T-cell (primary cell): ENCODE measurements at regions not wholly inside any gene's neighbourhood (a gene's known extent, or its start where the extent isn't known, plus 50 kb on each side); places are given as distances from the start of the nearest gene placed in this dataset.

Experiments used
- ATAC-seq, 4 experiments: fragments of 200-7000 bp in 3 of 4; fragments of 150-1000 bp in 1 of 4; cut with Tn5 transposase; replicated peaks in 1 of 4; 1 replicate in 3 of 4; 2 replicates in 1 of 4; pipeline ENCODE4 v1.10.0; 2021; ENCODE audit warnings: moderate library complexity in 3 of 4, mild to moderate bottlenecking in 2 of 4, moderate number of reproducible peaks in 1 of 4
- CTCF ChIA-PET, 2 donors: fragments of 300-600 bp; sonication (Branson Sonifier 250); formaldehyde crosslinking; loops; one replicate each; lab custom pipeline; 2022; ENCODE audit warnings: antibody characterized with exemption in 2 of 2; lab: Charles Lee
- POLR2A ChIA-PET, 2 donors: fragments of 300-600 bp; sonication (Branson Sonifier 250); formaldehyde crosslinking; loops; one replicate each; lab custom pipeline; 2022; ENCODE audit warnings: antibody characterized with exemption in 2 of 2; lab: Charles Lee
- DNase-seq, 35 experiments: peaks; one replicate each; pipeline versions ENCODE4 v3.0.0 to v3.0.0-alpha.2; 2013 to 2023
- H3K27ac ChIP-seq: one replicate; pipeline ENCODE4 v1.5.1; 2013; ENCODE audit warnings: low read length
- H3K27me3 ChIP-seq, 2 experiments: replicated peaks in 1 of 2; 1 replicate in 1 of 2; 2 replicates in 1 of 2; pipeline versions ENCODE4 v1.6.1 to v1.7.0; 2013; ENCODE audit warnings: low read length in 1 of 2, mixed read lengths in 1 of 2; ENCODE audit not compliant: control insufficient read depth in 2 of 2, insufficient read depth in 2 of 2; ENCODE audit errors: extremely low read depth in 1 of 2
- H3K36me3 ChIP-seq, 2 donors: 1 replicate in 1 of 2; 2 replicates in 1 of 2; pipeline versions ENCODE4 v1.6.1 to v1.7.0; 2013; ENCODE audit warnings: low read length in 1 of 2; ENCODE audit not compliant: control insufficient read depth in 2 of 2, insufficient read depth in 1 of 2; ENCODE audit errors: extremely low read depth in 1 of 2
- H3K4me1 ChIP-seq, 2 experiments: 1 replicate in 1 of 2; 2 replicates in 1 of 2; pipeline versions ENCODE4 v1.6.1 to v1.7.0; 2013; ENCODE audit warnings: low read length in 2 of 2, mixed read lengths in 1 of 2; ENCODE audit not compliant: insufficient read depth in 2 of 2, control insufficient read depth in 1 of 2; ENCODE audit errors: extremely low read depth in 1 of 2
- H3K4me3 ChIP-seq, 2 donors: 1 replicate in 1 of 2; 2 replicates in 1 of 2; pipeline versions ENCODE4 v1.5.1 to v1.7.0; 2013; ENCODE audit warnings: mild to moderate bottlenecking in 2 of 2, low read length in 1 of 2, moderate library complexity in 1 of 2; ENCODE audit not compliant: control insufficient read depth in 1 of 2; ENCODE audit errors: extremely low read depth in 1 of 2
- H3K9me3 ChIP-seq: 2 replicates; pipeline ENCODE4 v1.7.0; 2013
- H3K27ac Mint-ChIP-seq, 2 donors: one replicate each; pipeline ENCODE4 v1.8.0; 2020 to 2021; ENCODE audit warnings: mild to moderate bottlenecking in 2 of 2, mixed read lengths in 2 of 2
- H3K27me3 Mint-ChIP-seq, 2 donors: one replicate each; pipeline ENCODE4 v1.8.0; 2021 to 2022; ENCODE audit warnings: mixed read lengths in 2 of 2
- H3K36me3 Mint-ChIP-seq: one replicate; pipeline ENCODE4 v1.8.0; 2021; ENCODE audit warnings: mixed read lengths
- H3K4me1 Mint-ChIP-seq, 3 donors: one replicate each; pipeline ENCODE4 v1.8.0; 2020 to 2022; ENCODE audit warnings: mixed read lengths in 3 of 3, mild to moderate bottlenecking in 1 of 3
- H3K4me3 Mint-ChIP-seq, 3 donors: one replicate each; pipeline ENCODE4 v1.8.0; 2020 to 2022; ENCODE audit warnings: mild to moderate bottlenecking in 3 of 3, mixed read lengths in 3 of 3, moderate library complexity in 3 of 3
- H3K9me3 Mint-ChIP-seq, 3 donors: one replicate each; pipeline ENCODE4 v1.8.0; 2020 to 2022; ENCODE audit warnings: mixed read lengths in 3 of 3
- WGBS: methylation state at CpG from one replicate; pipeline ENCODE4 v1.1.5; 2013; ENCODE audit warnings: missing lambda C conversion rate; ENCODE audit not compliant: insufficient coverage; 5-methylcytosine and 5-hydroxymethylcytosine counted together

- no CpG with 5 or more reads among the region's 2 CpGs for WGBS
- peaks cover 17 to 37% of the 10 kb centered on the region in 2 donors for H3K27me3 Mint-ChIP-seq
- H3K36me3 Mint-ChIP-seq = no peaks in the 10 kb centered on the region
- Histone ChIP-seq H3K27me3 (peaks cover 0 to 6% of the 10 kb centered on the region in 2 experiments), H3K36me3 (no peaks in the 10 kb centered on the region), H3K4me1 (no peaks in the 10 kb centered on the region), H3K9me3 (no peaks in the 10 kb centered on the region), H3K4me3 (no peak overlapping the region), H3K27ac (no peak overlapping the region)
- no peaks in the 10 kb centered on the region for H3K4me1 Mint-ChIP-seq
- H3K27ac Mint-ChIP-seq = no peak overlapping the region
- H3K4me3 Mint-ChIP-seq = no peak overlapping the region
- ChIA-PET POLR2A (no interaction called here), CTCF (no interaction called here)
- DNase-seq = no peak
- no peaks in the 10 kb centered on the region for H3K9me3 Mint-ChIP-seq
- no peak for ATAC-seq
Measured at GRCh38 chr7:26950889-26951288, 86.5 kb upstream of the SKAP2 start.

- ATAC-seq (no peak), DNase-seq (no peak)
- Histone ChIP-seq H3K9me3 (no peaks in the 10 kb centered on the region), H3K4me3 (no peak overlapping the region), H3K27ac (no peak overlapping the region), H3K4me1 (no peaks in the 10 kb centered on the region), H3K36me3 (no peaks in the 10 kb centered on the region), H3K27me3 (peaks cover 0 to 7% of the 10 kb centered on the region in 2 experiments)
- POLR2A ChIA-PET = no interaction called here
- H3K4me1 Mint-ChIP-seq = no peaks in the 10 kb centered on the region
- CTCF ChIA-PET = no interaction called here
- no peaks in the 10 kb centered on the region for H3K9me3 Mint-ChIP-seq
- no CpG with 5 or more reads among the region's 1 CpG for WGBS
- no peak overlapping the region for H3K27ac Mint-ChIP-seq
- H3K4me3 Mint-ChIP-seq = no peak overlapping the region
- no peaks in the 10 kb centered on the region for H3K36me3 Mint-ChIP-seq
- H3K27me3 Mint-ChIP-seq = peaks cover 18 to 36% of the 10 kb centered on the region in 2 donors
Measured at GRCh38 chr7:26949319-26949718, 84.9 kb upstream of the SKAP2 start.

- POLR2A ChIA-PET = no interaction called here
- no peak for DNase-seq
- Mint-ChIP-seq H3K9me3 (no peaks in the 10 kb centered on the region), H3K27ac (no peak overlapping the region), H3K36me3 (no peaks in the 10 kb centered on the region), H3K4me3 (no peak overlapping the region), H3K27me3 (peaks cover 18 to 33% of the 10 kb centered on the region in 2 donors), H3K4me1 (no peaks in the 10 kb centered on the region)
- H3K36me3 ChIP-seq = no peaks in the 10 kb centered on the region
- H3K27ac ChIP-seq = no peak overlapping the region
- CTCF ChIA-PET = no interaction called here
- H3K9me3 ChIP-seq = no peaks in the 10 kb centered on the region
- peaks cover 0 to 7% of the 10 kb centered on the region in 2 experiments for H3K27me3 ChIP-seq
- no peak for ATAC-seq
- H3K4me3 ChIP-seq = no peak overlapping the region
- H3K4me1 ChIP-seq = no peaks in the 10 kb centered on the region
- WGBS = no CpG with 5 or more reads among the region's 1 CpG
Measured at GRCh38 chr7:26948617-26949118, 84.3 kb upstream of the SKAP2 start.

GRCh38 chr7:26944501-26945358 is 80.3 kb upstream of the SKAP2 start:
- ChIA-PET CTCF (no interaction called here), POLR2A (no interaction called here)
- Histone ChIP-seq H3K27me3 (peaks cover 0 to 4% of the 10 kb centered on the region in 2 experiments), H3K27ac (no peak overlapping the region), H3K4me3 (no peak overlapping the region), H3K4me1 (no peaks in the 10 kb centered on the region), H3K36me3 (no peaks in the 10 kb centered on the region), H3K9me3 (no peaks in the 10 kb centered on the region)
- ATAC-seq = no peak
- Mint-ChIP-seq H3K9me3 (no peaks in the 10 kb centered on the region), H3K27ac (no peak overlapping the region), H3K4me3 (no peak overlapping the region), H3K36me3 (no peaks in the 10 kb centered on the region), H3K27me3 (peaks cover 20 to 26% of the 10 kb centered on the region in 2 donors), H3K4me1 (no peaks in the 10 kb centered on the region)
- no peak for DNase-seq
- 83% methylated on average over 1 of the region's 4 CpGs for whole genome bisulfite sequencing

- H3K4me3 Mint-ChIP-seq = no peak overlapping the region
- Histone ChIP-seq H3K9me3 (no peaks in the 10 kb centered on the region), H3K4me3 (no peak overlapping the region), H3K36me3 (no peaks in the 10 kb centered on the region), H3K27ac (no peak overlapping the region), H3K27me3 (no peaks in the 10 kb centered on the region), H3K4me1 (no peaks in the 10 kb centered on the region)
- H3K4me1 Mint-ChIP-seq = no peaks in the 10 kb centered on the region
- peaks cover 0 to 7% (median 4%) of the 10 kb centered on the region in 3 donors for H3K9me3 Mint-ChIP-seq
- ChIA-PET CTCF (no interaction called here), POLR2A (no interaction called here)
- H3K36me3 Mint-ChIP-seq = no peaks in the 10 kb centered on the region
- H3K27me3 Mint-ChIP-seq = peaks cover 6 to 18% of the 10 kb centered on the region in 2 donors
- DNase-seq = no peak
- ATAC-seq = no peak
- no CpG with 5 or more reads among the region's 1 CpG for WGBS
- H3K27ac Mint-ChIP-seq = no peak overlapping the region
Measured at GRCh38 chr7:26937939-26938623, 73.7 kb upstream of the SKAP2 start.

GRCh38 chr7:26937306-26937705 is 72.9 kb upstream of the SKAP2 start:
- Mint-ChIP-seq H3K27me3 (peaks cover 6 to 15% of the 10 kb centered on the region in 2 donors), H3K9me3 (peaks cover 0 to 7% (median 4%) of the 10 kb centered on the region in 3 donors), H3K4me3 (no peak overlapping the region), H3K4me1 (no peaks in the 10 kb centered on the region), H3K27ac (no peak overlapping the region), H3K36me3 (no peaks in the 10 kb centered on the region)
- Histone ChIP-seq H3K27me3 (no peaks in the 10 kb centered on the region), H3K9me3 (no peaks in the 10 kb centered on the region), H3K36me3 (no peaks in the 10 kb centered on the region), H3K4me3 (no peak overlapping the region), H3K27ac (no peak overlapping the region), H3K4me1 (no peaks in the 10 kb centered on the region)
- ATAC-seq (no peak), DNase-seq (no peak)
- ChIA-PET CTCF (no interaction called here), POLR2A (no interaction called here)
